Epithelial cell of proximal tubule (primary cell): ENCODE measurements at regions not wholly inside any gene's neighbourhood (a gene's known extent, or its start where the extent isn't known, plus 50 kb on each side); places are given as distances from the start of the nearest gene placed in this dataset.
A peak's percentile ranks its signal among the peaks of the same experiment; 100 is the strongest.

Experiments used
- DNase-seq: peaks from one replicate; pipeline ENCODE4 v3.0.0-alpha.2; 2011; ENCODE audit warnings: low read depth
- H3K4me3 ChIP-seq: 2 replicates; pipeline ENCODE4 v1.5.1; 2011; ENCODE audit warnings: low read depth, mild to moderate bottlenecking, low read length
- CTCF ChIP-seq: conservative IDR thresholded peaks from 2 replicates; pipeline ENCODE4 v1.5.1; 2012; ENCODE audit warnings: low read depth, mild to moderate bottlenecking, low read length

GRCh38 chr22:48973694-48974041, 854.0 kb downstream of the BRD1 start:
- DNase-seq, result no peak
- TF ChIP-seq CTCF, result no peak
- no peak overlapping the region for H3K4me3 ChIP-seq

GRCh38 chr22:48972979-48973693, 854.5 kb downstream of the BRD1 start:
- no peak for DNase-seq
- no peak for TF ChIP-seq CTCF
- no peak overlapping the region for H3K4me3 ChIP-seq

DNA sequence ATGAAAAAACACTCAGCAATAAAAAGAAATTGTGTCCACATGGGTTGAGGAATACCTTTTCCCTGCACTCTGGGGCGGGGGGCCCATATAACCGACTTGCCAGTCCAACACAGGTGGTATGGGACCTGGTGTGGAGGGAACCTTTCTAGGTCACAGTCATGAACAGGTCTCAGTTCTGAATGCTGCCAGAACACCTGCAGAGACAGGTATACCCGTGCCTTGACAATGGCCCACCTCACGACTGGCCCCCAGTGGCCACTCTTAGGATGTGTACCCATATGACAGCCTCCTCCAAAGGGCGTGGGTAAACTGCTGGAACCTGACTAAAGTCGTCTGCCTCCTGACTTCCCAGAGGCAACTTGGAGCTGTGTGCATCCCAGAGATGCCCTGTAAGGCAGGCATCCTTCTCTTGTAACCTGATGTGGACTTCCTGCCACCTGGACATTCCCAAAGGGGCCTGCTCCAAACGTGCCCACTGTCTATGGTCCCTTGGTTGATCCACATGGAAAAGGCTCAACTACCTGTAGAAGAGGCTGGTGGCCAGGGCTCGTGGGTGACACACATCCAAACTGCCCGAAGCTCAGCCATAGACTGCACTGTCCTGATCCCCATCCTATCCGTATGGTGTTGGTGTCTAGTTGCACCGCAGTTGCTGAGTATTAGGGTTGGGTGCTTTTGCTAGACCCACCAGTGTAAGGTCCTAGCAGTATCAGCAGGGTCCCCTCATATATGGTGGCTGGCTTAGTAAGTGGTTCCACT, 859.3 kb downstream of the BRD1 start:
- DNase-seq, result no peak
- H3K4me3 ChIP-seq, result no peak overlapping the region
- peak; percentile 23 for TF ChIP-seq CTCF

DNA sequence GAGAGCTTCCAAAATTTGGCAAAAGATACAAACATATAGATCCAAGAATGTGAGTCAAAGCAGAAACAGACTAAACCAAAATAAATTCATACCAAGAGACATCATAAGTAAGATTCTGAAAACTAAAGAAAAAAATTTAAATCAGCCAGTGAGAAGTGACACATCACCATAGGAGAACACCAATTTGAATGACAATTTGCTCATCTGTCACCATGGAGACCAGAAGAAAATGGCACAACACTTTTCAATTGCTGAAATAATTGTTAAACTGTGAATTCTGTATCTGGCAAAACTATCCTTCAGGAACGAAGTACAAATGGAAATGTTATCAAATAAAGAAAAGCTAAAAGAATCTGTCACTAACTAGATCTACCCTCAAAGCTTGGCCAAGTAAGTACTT, 864.3 kb downstream of the BRD1 start:
- no peak for TF ChIP-seq CTCF
- no peak overlapping the region for H3K4me3 ChIP-seq
- no peak for DNase-seq

DNA sequence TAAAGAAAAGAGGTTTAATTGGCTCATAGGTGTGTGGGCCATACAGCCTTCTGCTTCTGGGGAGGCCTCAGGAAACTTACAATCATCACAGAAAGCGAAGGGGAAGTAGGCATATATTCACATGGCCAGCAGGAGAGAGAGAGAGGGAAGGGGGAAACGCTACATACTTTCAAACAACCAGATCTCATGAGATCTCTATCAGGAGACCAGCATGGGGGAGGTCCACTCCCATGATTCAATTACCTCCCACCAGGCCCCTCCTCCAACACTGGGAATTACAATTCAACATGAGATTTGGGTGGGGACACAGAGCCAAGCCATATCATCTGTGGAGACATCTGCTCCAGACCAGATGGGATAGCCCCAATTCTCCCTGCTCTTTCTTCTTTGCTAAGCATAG, 866.0 kb downstream of the BRD1 start:
- DNase-seq, result no peak
- no peak overlapping the region for H3K4me3 ChIP-seq
- no peak for TF ChIP-seq CTCF

DNA sequence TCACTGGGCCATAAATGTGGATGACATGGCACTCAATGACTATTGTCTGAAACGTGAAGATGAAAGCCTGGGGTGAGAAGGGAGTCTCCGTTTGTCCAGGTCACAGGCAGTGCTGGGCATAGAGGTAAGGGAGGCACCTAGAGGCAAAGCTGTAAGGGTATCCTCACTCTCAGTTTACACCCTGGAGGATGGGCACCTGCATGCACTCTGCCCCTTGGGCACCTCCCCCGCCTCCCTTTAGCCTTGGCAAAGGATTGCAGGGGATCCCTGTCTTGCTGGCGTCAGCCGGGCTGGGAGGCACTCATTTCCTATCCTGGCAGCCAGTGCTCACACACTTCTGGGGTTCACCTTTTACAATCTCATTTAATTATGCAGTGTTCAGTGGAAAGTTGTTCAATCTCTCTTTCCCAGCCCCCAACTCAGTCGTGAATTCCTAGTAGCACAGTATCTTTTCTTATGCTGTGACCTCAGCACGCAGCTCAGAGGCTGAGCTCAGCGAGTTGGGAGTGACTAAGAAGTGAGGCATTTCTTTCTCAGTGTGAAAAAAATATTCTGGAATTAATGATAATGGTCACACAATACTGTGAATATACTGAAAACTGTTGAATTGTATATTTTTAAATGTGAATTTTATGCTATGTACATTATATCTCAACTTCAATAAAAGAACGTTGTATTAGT, 866.6 kb downstream of the BRD1 start:
- DNase-seq, result no peak
- no peak overlapping the region for H3K4me3 ChIP-seq
- TF ChIP-seq CTCF, result no peak
